ENCODE measurements at regions not wholly inside any gene's neighbourhood (a gene's known extent, or its start where the extent isn't known, plus 50 kb on each side); places are given as distances from the start of the nearest gene placed in this dataset.

DNA sequence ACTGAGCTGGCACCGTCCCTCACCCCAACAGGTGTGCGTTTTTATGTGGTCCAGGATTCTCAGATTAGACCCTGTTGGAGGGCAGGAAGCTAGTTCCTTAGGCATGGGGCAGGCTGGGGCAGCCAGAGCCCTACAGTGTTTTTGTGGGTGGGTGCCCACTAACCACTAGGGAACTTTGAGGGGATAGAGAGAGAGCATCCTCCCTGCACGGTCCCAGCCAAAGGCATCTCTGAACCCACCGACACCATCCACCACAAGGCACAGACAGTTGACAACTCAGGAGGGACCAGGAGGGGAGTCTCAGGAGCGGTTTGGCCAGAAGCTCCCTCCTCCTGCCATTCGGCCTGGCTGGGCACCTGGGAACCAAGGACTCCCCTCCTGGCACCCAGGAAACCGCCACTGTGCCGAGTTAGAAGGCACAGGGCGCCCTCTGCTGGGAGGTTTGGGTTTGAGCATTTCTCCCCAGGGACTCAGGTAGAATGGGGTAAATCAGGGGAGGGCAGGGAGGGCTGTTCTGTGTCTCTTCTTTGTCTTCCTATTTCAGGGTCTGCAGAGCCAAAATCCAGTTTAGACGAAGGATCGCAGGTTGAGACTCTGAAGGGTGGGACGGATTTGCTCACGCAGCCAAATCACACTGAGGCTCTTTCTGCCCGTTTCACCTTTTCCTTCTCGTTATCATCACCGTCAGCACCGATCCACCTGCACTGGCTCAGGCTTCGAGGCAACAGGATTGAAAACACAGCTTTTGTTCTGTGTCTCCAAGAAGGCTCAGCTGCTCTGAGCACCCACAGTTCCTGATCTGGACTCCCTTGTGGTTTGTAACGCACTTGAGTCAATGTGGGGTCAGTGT, 84.8 kb upstream of the COL13A1 start:
- DNase-seq (ENCODE audit: low spot score), result peak; percentile 37

DNA sequence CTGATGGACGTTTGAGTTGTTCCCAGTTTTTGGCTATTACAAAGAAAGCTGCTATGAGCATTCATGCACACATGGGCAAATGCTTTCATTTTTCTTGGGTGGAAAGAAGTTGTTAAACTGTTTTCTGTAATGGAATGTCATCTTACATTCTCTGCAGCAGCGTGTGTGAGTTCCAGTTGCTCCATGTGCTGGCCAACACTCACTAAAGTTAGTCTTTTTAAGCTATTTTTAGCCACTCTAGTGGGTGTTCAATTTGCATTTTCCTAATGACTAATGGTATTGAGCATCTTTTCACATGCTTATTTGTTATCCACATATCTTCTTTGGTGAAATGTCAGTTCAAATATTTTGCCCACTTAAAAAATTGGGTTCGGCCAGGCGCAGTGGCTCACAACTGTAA, 82.8 kb upstream of the COL13A1 start:
- DNase-seq (ENCODE audit: low spot score), result no peak

- DNase-seq (ENCODE audit: low spot score), result no peak
Measured at GRCh38 chr10:69721690-69722310, 79.9 kb upstream of the COL13A1 start.

DNA sequence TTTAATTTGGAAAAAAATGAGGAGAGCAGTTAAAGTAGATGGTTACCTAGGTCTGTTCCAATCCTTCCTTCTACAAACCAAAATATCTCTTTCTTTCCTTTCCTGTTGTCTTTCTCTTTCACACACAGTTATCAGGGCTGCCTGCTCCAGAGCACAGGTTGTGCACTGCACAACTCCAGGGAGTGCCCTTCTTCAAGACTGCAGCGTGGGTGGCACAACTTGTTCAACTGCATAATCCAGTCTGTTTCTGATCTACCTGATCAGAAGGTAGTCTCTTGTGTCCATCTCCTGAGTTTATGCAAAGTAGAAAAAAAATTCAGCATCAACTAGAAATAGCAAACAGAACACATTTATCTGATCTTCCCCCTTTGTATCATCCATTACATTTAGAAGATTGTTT, 78.1 kb upstream of the COL13A1 start:
- DNase-seq (ENCODE audit: low spot score), result no peak

DNA sequence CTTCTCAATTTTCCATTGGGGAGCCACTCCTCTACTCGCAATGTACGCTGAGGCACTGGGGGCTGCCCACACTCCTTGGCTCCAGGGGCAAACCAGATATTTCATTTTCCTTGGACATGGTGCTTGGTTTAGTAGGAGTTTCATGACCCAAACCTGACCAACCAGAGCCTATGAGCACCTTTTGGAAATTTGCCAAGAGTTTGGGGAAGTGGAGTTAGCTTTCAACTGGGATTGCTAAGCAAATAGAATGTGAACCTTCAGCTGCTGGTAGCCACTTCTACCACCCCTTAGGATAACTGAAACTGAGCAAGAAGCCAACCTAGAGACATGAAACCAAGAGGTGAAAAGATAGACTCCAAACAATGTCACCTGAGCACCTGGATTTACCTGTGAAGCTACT, 74.9 kb upstream of the COL13A1 start:
- no peak for DNase-seq (ENCODE audit: low spot score)

GRCh38 chr10:69728335-69728870, 73.3 kb upstream of the COL13A1 start:
- no peak for DNase-seq (ENCODE audit: low spot score)

DNA sequence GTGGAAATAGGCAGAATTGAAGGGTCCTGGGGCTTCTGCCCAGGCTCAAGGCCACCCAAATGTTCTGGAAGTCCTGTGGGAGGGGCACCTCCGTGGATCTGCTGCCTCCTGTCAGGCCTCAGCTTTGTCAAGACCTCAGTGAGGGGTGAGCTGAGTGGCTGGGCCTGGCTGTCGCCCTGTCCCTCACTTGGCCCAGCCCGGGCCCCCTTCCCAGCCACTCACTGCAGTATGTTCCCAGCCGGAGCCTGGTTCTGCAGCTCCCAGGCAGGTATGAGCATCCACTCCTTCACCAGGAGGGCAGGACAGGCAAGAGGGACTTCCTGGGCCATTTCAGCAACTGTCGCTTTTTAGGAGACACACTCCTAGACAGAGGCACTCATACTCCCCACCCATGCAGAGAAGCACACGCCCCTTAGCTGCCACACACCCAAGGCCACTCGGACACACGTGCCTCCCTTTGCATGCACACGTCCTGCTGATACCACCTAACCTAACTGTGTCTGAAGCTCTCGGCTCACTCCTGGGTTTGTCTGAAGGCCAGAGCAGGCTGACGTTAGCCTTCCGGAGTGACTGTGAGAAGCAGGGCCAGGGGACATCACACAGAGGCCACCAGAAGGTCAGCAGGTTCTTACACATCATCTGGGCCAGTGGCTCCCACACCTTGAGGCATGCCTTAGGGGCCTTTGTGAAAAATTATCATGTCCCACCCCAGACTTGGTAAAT, 72.2 kb upstream of the COL13A1 start:
- DNase-seq (ENCODE audit: low spot score), result no peak

- DNase-seq (ENCODE audit: low spot score), result no peak
Measured at GRCh38 chr10:69730251-69731156, 71.2 kb upstream of the COL13A1 start.

GRCh38 chr10:69731184-69731583, 70.5 kb upstream of the COL13A1 start:
- DNase-seq (ENCODE audit: low spot score), result no peak

GRCh38 chr10:69731698-69732097, 70.0 kb upstream of the COL13A1 start:
- no peak for DNase-seq (ENCODE audit: low spot score)

DNA sequence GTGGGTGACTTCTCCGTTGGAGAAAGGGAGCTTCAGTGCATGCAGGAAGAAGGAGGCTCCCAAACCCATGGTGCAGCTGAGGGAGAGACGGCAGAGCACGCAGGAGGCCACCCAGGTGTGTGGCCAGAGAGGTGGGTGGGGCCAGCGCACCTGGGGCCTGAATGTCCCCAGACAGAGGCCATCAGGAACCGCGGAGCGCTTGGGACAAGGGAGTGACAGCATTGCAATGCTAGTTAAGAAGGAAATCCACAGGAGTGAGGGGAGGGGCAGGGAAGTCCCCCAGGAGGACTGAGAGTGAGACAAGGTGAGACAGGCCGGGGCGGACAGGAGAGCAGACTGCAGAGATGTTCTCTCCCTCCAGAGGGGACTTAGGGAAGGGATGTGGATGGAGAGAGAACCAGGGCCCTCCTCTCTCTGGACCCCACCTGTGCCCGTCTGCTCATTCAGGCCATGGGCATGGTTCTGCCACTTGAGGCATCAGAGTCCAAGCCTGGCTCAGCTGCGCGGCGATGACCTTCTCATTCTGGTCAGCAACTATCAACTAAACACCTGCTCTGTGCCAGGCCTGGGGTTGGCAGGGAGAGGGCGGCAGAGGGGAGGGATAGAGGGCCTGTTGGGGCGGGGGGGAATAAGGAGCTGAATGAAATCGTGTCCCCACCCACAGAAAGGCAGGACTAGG, 69.4 kb upstream of the COL13A1 start:
- DNase-seq (ENCODE audit: low spot score), result no peak

DNA sequence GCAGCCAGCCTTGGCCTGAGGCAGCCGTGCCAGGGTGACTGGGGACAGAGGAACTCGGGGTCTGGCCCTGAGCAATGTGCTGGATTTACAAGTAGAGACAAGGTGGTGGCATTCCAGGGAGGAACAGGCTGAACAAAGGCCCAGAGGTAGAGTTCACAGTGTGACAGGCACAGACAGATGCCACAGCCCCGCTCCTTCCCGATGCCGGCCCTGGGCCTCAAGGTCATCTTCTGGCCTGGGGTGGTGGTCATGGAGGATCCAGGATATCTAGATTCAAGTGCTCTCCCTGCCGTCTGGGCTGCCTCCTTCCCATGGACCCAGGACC, 68.9 kb upstream of the COL13A1 start:
- no peak for DNase-seq (ENCODE audit: low spot score)

DNA sequence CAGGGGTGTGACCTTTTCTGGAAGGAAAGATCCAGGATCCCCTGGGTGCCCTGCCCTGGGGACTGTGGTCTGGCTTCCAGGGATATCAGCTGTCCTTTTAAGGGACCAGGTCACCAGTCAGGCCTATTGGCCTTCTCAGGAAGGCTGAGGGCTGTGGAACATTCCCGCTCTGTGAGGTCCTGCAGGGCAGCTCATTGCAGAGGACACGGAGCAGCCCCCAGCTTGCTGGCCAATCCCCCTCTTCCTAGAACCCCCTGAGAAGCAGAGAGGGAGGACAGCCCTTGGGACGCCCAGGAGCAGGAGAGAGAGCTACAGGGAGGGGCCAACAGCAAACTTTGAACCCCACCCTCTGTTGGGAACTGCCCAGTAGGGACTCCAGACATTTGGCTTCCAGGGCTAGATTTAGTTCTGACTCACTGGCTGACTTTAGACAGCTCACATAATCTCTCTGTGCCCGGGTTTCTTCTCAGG, 67.9 kb upstream of the COL13A1 start:
- DNase-seq (ENCODE audit: low spot score), result no peak

DNA sequence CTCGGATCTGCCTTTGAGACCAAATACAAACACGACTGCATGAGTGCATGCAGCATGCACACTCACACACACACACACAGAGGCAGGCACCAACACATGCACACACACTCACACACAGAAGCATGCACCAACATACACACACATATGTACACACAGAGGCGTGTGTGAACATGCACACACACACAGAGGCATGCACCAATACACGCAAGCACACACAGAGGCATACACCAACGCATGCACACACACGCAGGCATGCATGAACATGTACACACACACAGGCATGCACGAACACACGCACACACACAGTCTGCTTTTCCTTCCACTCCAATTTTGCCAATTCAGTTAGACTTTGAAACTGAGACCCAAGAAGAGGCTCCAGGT, 67.3 kb upstream of the COL13A1 start:
- no peak for DNase-seq (ENCODE audit: low spot score)

GRCh38 chr10:69734797-69735468, 66.8 kb upstream of the COL13A1 start:
- DNase-seq (ENCODE audit: low spot score), result no peak

DNA sequence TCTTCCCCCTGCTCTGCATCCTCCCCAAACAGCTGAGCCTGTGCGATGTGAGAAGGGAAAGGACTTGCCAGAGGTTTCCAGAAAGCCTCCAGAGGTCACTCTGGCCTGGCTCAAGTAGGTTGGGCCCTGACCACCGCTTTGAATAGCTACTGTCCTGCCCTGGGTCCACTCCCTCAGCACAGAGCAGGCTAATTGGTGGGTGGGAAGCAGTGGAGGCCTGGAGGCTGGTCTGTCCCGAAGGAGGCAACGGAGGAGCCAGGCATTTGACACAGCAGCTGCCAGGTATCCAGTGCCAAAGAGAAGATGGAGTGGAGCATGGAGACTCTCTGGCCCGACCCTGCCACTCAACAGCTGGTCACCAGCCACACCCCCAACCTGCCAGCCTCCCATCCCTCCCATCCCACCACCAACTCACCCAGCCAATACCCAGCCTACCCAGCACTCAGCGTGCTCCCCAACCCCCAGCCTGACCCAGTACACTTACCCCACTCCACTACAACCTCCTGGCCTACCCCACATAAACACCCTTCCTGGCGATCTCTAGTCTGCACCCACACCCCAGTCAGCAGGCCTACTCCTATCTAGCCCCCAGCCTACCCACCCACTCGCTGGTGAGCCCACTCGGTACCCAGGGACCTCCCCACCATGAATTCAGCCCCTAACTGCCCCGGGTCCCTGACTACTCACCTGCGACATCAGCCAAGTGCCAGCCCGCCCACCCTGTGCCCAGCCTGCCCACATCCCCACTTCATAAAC, 64.6 kb upstream of the COL13A1 start:
- DNase-seq (ENCODE audit: low spot score), result no peak

DNA sequence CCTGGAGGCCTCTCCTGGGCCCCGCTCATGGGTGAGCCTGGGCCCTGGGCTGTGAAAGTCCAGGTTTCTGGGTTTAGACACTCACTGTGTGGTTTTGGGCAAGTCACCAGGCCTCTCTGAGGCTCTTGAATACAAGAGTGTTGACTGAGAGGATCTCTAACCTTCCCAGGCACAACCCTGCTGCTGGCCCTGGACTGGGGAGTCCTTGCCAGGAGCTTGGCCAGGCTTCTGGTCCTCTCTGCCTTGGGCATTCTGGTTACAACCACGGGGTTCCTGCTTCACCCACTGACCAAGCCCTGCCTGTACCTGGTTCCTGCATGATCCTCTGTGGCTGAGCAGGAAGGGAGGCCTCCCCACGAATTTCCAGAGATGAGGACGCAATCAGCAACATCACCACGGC, 63.6 kb upstream of the COL13A1 start:
- no peak for DNase-seq (ENCODE audit: low spot score)

DNA sequence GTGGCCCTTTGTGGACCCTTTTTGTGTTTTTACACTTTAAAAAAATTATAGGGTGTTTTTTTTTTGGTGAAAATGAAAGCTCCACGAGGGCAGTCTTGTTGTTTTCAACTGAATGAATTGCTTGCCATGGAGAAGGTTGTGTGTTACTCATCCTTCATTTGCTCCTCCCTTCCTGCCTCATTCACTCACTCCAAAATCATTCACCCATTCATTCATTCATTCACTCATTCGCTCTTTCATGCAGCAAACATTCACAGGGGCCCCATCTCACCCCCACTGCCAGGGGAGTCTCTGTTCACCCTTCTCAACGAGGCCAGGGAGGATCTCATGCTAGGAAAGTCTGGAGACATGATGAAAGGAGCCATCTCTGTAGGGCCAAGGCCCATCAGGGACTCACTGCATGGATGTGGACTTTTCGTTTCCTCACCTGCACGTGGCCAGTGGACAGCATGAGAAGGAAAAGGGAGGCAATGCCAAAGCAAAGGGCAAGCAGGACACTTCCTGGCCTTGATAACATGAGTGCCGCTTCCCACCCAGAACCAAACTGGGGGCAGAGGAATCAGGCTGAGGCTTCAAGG, 62.8 kb upstream of the COL13A1 start:
- DNase-seq (ENCODE audit: low spot score), result no peak

DNA sequence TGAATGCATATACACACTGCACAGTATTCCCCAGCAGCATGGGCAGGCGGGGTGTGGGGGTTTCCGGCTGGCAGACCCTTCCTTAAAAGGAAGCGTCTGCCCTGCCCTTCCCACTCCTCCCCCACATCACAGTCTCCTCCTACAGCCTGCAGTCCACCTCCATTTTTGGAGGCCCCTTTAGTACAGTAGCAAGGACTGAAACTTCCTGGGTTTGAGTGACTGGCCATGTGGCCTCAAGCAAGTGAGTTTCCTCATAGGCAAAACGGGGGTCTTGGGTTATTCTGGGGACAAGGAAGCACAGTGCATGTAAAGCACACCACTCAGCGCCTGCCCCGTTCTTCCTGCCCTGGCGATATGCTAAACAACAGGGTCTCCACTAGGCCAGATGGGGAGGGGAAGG, 62.1 kb upstream of the COL13A1 start:
- DNase-seq (ENCODE audit: low spot score), result no peak

- no peak for DNase-seq (ENCODE audit: low spot score)
Measured at GRCh38 chr10:69740126-69740525, 61.6 kb upstream of the COL13A1 start.
